HG03342 (cell line): ENCODE measurements at regions not wholly inside any gene's neighbourhood (a gene's known extent, or its start where the extent isn't known, plus 50 kb on each side); places are given as distances from the start of the nearest gene placed in this dataset.

ENCODE experiments used
- ATAC-seq: cut with Tn5 transposase; IDR thresholded peaks from one replicate; pipeline ENCODE4 v1.9.1; 2021; ENCODE audit warnings: mild to moderate bottlenecking, moderate library complexity; ENCODE audit not compliant: unreplicated experiment

- no peak for ATAC-seq
These were observed 1147.1 kb upstream of the TENM4 start for GRCh38 chr11:80587906-80588305.

GRCh38 chr11:80586464-80586863, 1145.6 kb upstream of the TENM4 start:
- ATAC-seq = no peak

GRCh38 chr11:80584661-80585060, 1143.8 kb upstream of the TENM4 start:
- ATAC-seq = no peak

GRCh38 chr11:80569832-80570231, 1129.0 kb upstream of the TENM4 start:
- ATAC-seq = no peak

GRCh38 chr11:80565231-80565630, 1124.4 kb upstream of the TENM4 start:
- no peak for ATAC-seq

GRCh38 chr11:80562523-80563125, 1121.8 kb upstream of the TENM4 start:
- no peak for ATAC-seq

- ATAC-seq = no peak
These were observed 1119.1 kb upstream of the TENM4 start for GRCh38 chr11:80559942-80560341.

- no peak for ATAC-seq
These were observed 1112.7 kb upstream of the TENM4 start for GRCh38 chr11:80553565-80553964.

- no peak for ATAC-seq
These were observed 1101.9 kb upstream of the TENM4 start for GRCh38 chr11:80542704-80543103.

GRCh38 chr11:80538040-80538439, 1097.2 kb upstream of the TENM4 start:
- no peak for ATAC-seq

- ATAC-seq = no peak
These were observed 1092.6 kb upstream of the TENM4 start for GRCh38 chr11:80533463-80533862.

GRCh38 chr11:80532633-80533232, 1091.9 kb upstream of the TENM4 start:
- no peak for ATAC-seq

GRCh38 chr11:80529726-80530125, 1088.9 kb upstream of the TENM4 start:
- no peak for ATAC-seq

GRCh38 chr11:80525663-80526405, 1085.0 kb upstream of the TENM4 start:
- ATAC-seq = no peak

- no peak for ATAC-seq
These were observed 1083.5 kb upstream of the TENM4 start for GRCh38 chr11:80524349-80524748.

- no peak for ATAC-seq
These were observed 1082.2 kb upstream of the TENM4 start for GRCh38 chr11:80523057-80523456.

GRCh38 chr11:80521592-80521991, 1080.8 kb upstream of the TENM4 start:
- no peak for ATAC-seq

GRCh38 chr11:80520507-80520887, 1079.7 kb upstream of the TENM4 start:
- no peak for ATAC-seq

GRCh38 chr11:80519596-80520506, 1079.0 kb upstream of the TENM4 start:
- ATAC-seq = no peak

- no peak for ATAC-seq
These were observed 1076.9 kb upstream of the TENM4 start for GRCh38 chr11:80517701-80518100.

GRCh38 chr11:80515097-80515496, 1074.3 kb upstream of the TENM4 start:
- ATAC-seq = no peak
